Right lung (tissue), 2 donors: ENCODE measurements at regions not wholly inside any gene's neighbourhood (a gene's known extent, or its start where the extent isn't known, plus 50 kb on each side); places are given as distances from the start of the nearest gene placed in this dataset.

Source experiments
- DNase-seq, 2 donors: peaks; one replicate each; pipeline ENCODE4 v3.0.0-alpha.2; 2013

- DNase-seq: no peak
Measured at GRCh38 chr2:125042727-125043126, 1017.6 kb downstream of the CNTNAP5 start.

- no peak for DNase-seq
Measured at GRCh38 chr2:125070726-125071505, 1045.8 kb downstream of the CNTNAP5 start.

GRCh38 chr2:125073440-125073839 is 1048.4 kb downstream of the CNTNAP5 start:
- no peak for DNase-seq

GRCh38 chr2:125085904-125086303 is 1060.8 kb downstream of the CNTNAP5 start:
- no peak for DNase-seq

GRCh38 chr2:125086313-125087184 is 1061.5 kb downstream of the CNTNAP5 start:
- no peak for DNase-seq

- no peak for DNase-seq
Measured at GRCh38 chr2:125092276-125093009, 1067.4 kb downstream of the CNTNAP5 start.

GRCh38 chr2:125095826-125096225 is 1070.7 kb downstream of the CNTNAP5 start:
- DNase-seq: no peak

GRCh38 chr2:125106710-125107109 is 1081.6 kb downstream of the CNTNAP5 start:
- DNase-seq: no peak

- DNase-seq: no peak
Measured at GRCh38 chr2:125107446-125107845, 1082.4 kb downstream of the CNTNAP5 start.

GRCh38 chr2:125108251-125108650 is 1083.2 kb downstream of the CNTNAP5 start:
- DNase-seq: no peak

GRCh38 chr2:125125902-125126301 is 1100.8 kb downstream of the CNTNAP5 start:
- DNase-seq: no peak

GRCh38 chr2:125160947-125161346 is 1135.9 kb downstream of the CNTNAP5 start:
- no peak for DNase-seq

GRCh38 chr2:125167152-125167551 is 1142.1 kb downstream of the CNTNAP5 start:
- no peak for DNase-seq

GRCh38 chr2:125167820-125168219 is 1142.7 kb downstream of the CNTNAP5 start:
- no peak for DNase-seq

- DNase-seq: no peak
Measured at GRCh38 chr2:125168442-125168841, 1143.4 kb downstream of the CNTNAP5 start.

GRCh38 chr2:125169022-125169763 is 1144.1 kb downstream of the CNTNAP5 start:
- no peak for DNase-seq

GRCh38 chr2:125169764-125170146 is 1144.7 kb downstream of the CNTNAP5 start:
- no peak for DNase-seq

- DNase-seq: no peak
Measured at GRCh38 chr2:125172181-125172580, 1147.1 kb downstream of the CNTNAP5 start.

GRCh38 chr2:125175415-125175814 is 1150.3 kb downstream of the CNTNAP5 start:
- DNase-seq: no peak

GRCh38 chr2:125185691-125186270 is 1160.7 kb downstream of the CNTNAP5 start:
- no peak for DNase-seq

GRCh38 chr2:125207431-125207830 is 1182.3 kb downstream of the CNTNAP5 start:
- no peak for DNase-seq
